RWPE2 (cell line): ENCODE measurements at regions not wholly inside any gene's neighbourhood (a gene's known extent, or its start where the extent isn't known, plus 50 kb on each side); places are given as distances from the start of the nearest gene placed in this dataset.
"Not testable (repeated sequence)": the region's sequence is repeated elsewhere in the genome, so short reads cannot be mapped to it uniquely, and the experiment has no call there.

Source experiments
- ATAC-seq: fragments of 200-7000 bp; cut with Tn5 transposase; 3 replicates; pipeline ENCODE4 v1.9.1; 2021; ENCODE audit warnings: low read depth
- DNase-seq: peaks from one replicate; pipeline ENCODE4 v3.0.0-alpha.2; 2020; ENCODE audit warnings: low spot score
- H3K27ac ChIP-seq: fragments of 450-650 bp; 2 replicates; pipeline ENCODE4 v1.5.1; 2017; ENCODE audit warnings: mild to moderate bottlenecking; ENCODE audit not compliant: poor library complexity, severe bottlenecking
- H3K27me3 ChIP-seq: fragments of 250-450 bp; sonication (Bioruptor Pico); 2 replicates; pipeline ENCODE4 v1.5.1; 2021; ENCODE audit warnings: mild to moderate bottlenecking, moderate library complexity; ENCODE audit not compliant: insufficient read depth, poor library complexity, severe bottlenecking
- H3K36me3 ChIP-seq: fragments of 250-450 bp; sonication (Bioruptor Pico); 2 replicates; pipeline ENCODE4 v1.5.1; 2020; ENCODE audit warnings: low read depth, mild to moderate bottlenecking, moderate library complexity
- H3K4me1 ChIP-seq: fragments of 250-450 bp; sonication (Bioruptor Pico); 2 replicates; pipeline ENCODE4 v1.5.1; 2021; ENCODE audit warnings: mild to moderate bottlenecking, moderate library complexity; ENCODE audit not compliant: insufficient read depth, poor library complexity, severe bottlenecking
- H3K4me3 ChIP-seq: fragments of 250-450 bp; sonication (Bioruptor Pico); 2 replicates; pipeline ENCODE4 v1.5.1; 2021; ENCODE audit warnings: mild to moderate bottlenecking, moderate library complexity; ENCODE audit not compliant: severe bottlenecking
- H3K9me3 ChIP-seq: fragments of 250-450 bp; sonication (Bioruptor Pico); 2 replicates; pipeline ENCODE4 v1.5.1; 2021; ENCODE audit warnings: mild to moderate bottlenecking, moderate library complexity; ENCODE audit not compliant: severe bottlenecking
- TF ChIP-seq, protein P1 (sequence below): fragments of 450-650 bp; IDR thresholded peaks from one replicate; pipeline ENCODE4 v1.5.1; 2017; ENCODE audit warnings: mild to moderate bottlenecking, moderate library complexity; ENCODE audit not compliant: poor library complexity, severe bottlenecking

GRCh38 chr16:29192329-29193247 is 207.7 kb downstream of the LAT start:
- no peaks in the 10 kb centered on the region for H3K36me3 ChIP-seq
- H3K4me1 ChIP-seq, result no peaks in the 10 kb centered on the region
- no peak overlapping the region for H3K4me3 ChIP-seq
- DNase-seq, result peak; percentile 34
- no peak for ATAC-seq
- no peak overlapping the region for H3K27ac ChIP-seq
- H3K27me3 ChIP-seq, result no peaks in the 10 kb centered on the region
- H3K9me3 ChIP-seq, result no peaks in the 10 kb centered on the region
- TF ChIP-seq, protein P1, sequence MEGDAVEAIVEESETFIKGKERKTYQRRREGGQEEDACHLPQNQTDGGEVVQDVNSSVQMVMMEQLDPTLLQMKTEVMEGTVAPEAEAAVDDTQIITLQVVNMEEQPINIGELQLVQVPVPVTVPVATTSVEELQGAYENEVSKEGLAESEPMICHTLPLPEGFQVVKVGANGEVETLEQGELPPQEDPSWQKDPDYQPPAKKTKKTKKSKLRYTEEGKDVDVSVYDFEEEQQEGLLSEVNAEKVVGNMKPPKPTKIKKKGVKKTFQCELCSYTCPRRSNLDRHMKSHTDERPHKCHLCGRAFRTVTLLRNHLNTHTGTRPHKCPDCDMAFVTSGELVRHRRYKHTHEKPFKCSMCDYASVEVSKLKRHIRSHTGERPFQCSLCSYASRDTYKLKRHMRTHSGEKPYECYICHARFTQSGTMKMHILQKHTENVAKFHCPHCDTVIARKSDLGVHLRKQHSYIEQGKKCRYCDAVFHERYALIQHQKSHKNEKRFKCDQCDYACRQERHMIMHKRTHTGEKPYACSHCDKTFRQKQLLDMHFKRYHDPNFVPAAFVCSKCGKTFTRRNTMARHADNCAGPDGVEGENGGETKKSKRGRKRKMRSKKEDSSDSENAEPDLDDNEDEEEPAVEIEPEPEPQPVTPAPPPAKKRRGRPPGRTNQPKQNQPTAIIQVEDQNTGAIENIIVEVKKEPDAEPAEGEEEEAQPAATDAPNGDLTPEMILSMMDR, result no peak

DNA sequence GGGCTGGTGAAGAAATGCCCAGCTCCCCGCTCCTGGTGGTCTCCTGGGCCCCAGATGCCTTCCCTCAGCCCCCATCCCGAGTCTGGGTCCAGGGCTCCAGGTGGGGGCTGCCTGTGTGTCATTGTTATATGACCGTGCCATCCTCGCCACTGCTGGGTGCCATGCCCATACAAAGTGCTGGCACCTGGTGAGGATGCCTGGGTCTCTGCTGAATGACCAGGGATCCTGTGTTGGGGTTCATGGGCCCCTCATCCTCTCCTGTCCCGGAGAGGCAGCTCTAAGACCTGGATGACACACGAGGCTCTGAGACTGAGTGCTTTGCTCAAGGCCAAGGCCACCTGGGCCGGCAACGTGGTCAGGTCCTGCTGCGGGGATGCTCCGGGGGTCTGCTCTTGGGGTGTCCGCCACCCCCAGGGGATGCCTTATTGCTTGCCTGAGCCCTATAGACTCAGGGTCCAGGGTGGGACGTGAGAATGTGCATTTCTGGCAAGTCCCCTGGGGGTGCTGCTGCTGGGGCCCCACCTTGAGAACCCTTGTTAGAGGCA is 206.9 kb downstream of the LAT start:
- H3K9me3 ChIP-seq, H3K27ac ChIP-seq, H3K27me3 ChIP-seq, ATAC-seq, H3K36me3 ChIP-seq, H3K4me1 ChIP-seq, H3K4me3 ChIP-seq: not testable (repeated sequence)
- peak; percentile 49 for DNase-seq

DNA sequence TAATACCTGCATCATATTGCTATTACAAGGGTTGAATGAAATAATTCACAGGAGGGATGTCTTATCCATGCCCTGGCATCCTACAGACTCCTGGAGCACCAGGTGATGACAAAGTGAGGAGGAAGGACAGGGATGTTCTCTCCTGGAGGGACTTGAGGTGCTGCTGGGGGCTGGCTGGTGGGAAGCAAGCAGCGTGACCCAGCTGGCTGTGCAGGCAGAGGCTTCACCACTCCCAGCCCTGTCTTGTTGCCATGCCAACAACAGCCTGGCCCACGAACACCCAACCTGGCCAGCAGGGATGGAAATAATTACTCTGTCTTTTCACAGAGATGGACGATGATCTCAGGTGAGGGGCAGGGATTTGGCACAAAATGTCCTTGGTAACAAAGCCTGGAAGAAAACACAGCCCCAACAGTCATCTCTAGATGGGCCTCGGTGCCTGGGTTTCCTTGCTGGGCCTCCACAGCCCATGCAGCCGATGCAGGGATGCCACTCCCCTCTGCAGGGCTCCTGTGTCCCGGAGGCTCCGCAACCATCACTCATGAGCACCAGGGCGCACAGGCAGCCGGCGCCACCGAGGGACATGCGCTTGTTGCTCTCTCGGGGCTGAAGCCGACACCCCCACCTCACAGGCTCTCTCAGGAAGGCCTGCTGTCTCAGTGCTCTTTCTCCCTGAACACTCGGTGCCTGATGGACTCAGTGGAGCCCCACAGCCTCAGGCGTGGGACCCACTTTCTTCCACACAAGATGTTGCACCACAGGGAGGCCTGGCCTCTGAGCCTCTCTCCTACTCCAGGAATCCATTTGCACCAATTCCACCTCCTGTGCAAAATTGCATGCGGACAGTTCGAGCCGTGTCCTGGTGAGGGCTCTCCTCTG is 205.9 kb downstream of the LAT start:
- not testable (repeated sequence) for H3K27me3 ChIP-seq, ATAC-seq, H3K9me3 ChIP-seq, H3K27ac ChIP-seq, H3K36me3 ChIP-seq, H3K4me1 ChIP-seq, H3K4me3 ChIP-seq
- peak; percentile 34 for DNase-seq

DNA sequence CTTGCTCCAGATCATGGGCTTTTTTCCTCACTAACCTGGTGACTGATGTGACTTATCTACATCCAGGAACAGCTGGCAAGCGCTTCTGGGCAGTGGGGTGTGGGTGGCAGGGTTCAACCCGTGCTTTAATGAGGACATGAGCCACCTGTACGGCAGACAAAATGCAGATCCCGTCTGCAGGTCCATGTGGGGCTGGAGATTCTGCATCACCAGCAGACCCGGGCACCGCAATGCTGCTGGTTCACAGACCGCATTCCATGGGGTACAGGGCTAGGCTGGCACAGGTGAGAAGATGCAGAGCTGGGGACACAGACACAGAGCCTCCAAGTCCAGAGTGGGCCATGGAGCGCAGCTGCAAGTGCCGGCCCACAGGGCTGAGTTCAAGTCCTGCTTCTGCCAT is 204.0 kb downstream of the LAT start:
- ATAC-seq, H3K27ac ChIP-seq: not testable (repeated sequence)

DNA sequence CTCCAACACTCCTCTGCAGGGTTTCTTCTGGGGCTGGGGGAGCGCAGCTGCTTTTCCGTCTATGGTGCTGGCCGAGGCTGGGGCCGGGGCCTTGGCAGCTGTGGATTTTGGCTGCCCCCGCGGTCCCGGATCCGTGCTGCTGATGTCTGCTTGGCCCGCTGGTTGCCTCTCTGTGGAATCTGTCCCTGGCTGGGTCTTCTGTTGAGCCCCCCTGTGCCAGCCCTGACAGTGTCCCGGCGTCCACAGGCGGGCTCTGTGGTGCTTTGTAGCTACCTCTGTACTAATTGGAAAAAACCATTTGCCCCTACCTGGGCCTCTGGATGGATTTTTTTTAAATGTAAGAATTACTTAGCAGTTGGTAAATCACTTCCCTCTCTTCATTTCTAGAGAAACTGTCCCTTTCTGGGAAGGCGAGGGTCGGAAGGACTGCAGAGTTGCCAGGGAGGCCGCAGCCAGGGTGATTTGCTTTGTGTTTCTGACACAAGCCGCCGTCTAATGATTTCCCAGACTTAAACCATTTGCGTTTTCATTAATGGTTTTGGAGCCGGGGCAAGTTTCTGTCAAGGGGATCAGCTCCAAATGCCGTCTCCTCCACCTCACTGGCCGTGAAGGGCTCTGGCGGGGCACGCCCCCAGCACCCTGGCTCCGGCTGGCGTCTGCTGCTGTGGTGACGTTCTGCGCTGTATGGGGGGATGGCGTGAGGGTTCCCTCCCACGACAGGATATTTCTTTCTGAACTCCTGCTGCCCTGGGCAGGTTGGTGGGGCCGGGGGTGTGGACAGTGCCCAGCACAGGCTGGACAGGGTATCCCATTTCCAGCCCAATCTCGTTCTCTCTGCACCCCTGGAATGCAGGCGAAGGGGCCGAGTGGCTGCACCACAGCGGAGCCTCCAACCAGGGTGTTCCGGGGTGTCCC is 201.7 kb downstream of the LAT start:
- not testable (repeated sequence) for H3K4me3 ChIP-seq, H3K9me3 ChIP-seq, H3K27ac ChIP-seq, H3K27me3 ChIP-seq, H3K4me1 ChIP-seq, H3K36me3 ChIP-seq, ATAC-seq, DNase-seq

More for the DNA sequence above, 204.0 kb downstream of the LAT start:
- not testable (repeated sequence) for H3K27me3 ChIP-seq, H3K9me3 ChIP-seq, H3K4me1 ChIP-seq, DNase-seq, H3K36me3 ChIP-seq, H3K4me3 ChIP-seq

DNA sequence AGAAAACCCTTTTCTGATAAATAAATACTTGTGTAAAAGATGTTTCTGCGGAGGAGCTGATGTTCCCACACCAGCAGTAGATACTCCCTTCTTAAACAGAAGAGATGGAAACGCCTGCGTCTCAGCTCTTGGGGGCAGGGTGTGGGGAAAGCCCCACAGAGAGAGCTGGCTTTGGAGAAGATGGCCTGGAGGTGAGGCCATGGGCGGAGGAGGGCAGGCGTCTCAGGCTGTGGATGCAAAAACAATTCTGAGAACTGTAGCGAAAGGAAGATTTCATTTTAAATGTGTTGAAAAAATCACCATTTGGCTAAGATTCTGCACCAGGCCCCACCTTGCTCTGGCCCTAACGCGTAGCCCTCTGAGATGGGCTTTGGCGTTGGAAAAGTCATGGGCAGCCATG is 201.0 kb downstream of the LAT start:
- not testable (repeated sequence) for ATAC-seq, H3K4me1 ChIP-seq, H3K9me3 ChIP-seq, H3K36me3 ChIP-seq, H3K4me3 ChIP-seq, DNase-seq, H3K27ac ChIP-seq, H3K27me3 ChIP-seq

DNA sequence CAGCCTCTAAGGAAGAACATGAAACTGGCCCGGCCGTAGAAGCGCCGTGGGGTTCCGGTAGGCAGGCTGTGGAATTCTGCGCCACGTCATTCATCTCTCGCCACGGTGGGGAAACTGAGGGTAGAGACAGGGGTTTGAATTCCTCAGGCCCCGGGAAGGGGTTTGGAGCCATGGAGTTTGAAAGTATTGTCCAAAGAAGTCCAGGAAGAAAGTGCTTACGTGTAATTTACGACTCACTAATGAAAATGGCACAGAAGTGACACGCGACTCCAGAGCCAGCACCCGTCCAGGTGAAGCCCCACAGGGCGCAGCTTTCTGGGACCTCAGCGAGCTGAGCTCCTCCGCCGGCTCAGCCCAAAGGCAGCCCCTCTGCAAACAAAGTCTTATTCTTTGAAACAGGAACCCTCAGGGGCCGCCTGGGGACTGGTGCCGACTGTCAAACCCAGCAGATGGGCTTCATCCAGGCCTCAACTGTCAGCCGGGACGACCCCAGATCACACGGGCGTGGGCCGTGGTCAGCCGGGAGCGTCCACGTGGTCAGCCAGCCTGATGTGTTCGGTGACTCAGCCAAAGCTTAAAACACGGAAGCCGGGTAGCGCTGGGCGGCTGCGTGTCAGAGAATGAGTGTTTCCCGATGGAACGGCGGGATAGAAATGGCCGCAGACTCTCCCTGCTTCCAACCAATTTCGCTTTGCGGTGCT is 200.0 kb downstream of the LAT start:
- not testable (repeated sequence) for ATAC-seq, H3K36me3 ChIP-seq, H3K4me1 ChIP-seq, H3K27me3 ChIP-seq, DNase-seq, H3K4me3 ChIP-seq, H3K27ac ChIP-seq, H3K9me3 ChIP-seq

DNA sequence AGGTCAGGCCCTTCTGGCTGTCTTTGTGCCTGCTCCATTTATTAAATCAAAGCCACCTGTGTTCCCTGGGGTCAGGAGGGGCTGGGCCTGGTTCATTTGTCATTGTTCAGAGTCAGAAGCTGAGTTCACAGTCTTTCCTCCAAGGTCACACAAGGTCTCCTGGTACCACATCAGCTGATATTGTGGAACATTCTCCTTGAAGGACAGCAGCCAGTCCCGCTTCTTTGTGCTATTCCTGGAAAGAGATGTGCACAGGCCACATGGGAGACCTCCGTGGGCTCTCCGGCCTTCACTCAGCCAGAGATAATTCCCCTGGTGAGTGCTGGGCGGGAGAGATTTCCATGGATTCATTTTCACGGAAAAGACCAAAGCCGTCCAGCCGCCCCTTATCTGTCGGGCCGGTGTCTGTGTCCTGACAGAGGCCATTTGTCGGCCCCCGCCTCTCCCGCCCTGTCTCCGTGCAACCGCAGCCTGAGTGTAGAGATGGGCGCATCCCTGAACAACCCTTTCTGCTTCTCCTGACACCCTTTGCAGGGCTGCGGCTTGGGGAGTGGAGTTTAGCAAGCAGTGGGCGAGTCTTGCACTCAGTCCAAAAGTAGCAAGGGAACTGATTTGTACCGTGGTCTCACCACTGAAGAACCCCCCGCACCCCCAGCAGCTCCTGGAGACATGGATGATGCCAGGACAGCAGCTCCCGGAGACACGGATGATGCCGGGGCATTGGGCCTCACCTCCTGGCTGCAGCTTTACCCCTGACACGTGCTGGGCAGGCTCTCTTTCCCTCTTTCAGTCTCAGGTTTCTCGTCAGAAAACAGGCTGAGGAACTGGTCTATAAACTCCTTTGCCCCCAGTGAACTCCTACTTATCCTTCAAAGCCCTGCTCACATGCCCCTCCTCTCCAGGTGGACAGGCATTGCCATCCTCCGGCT is 198.4 kb downstream of the LAT start:
- not testable (repeated sequence) for DNase-seq, H3K9me3 ChIP-seq, H3K4me1 ChIP-seq, H3K27me3 ChIP-seq, H3K4me3 ChIP-seq, ATAC-seq, H3K36me3 ChIP-seq, H3K27ac ChIP-seq
